Liver (tissue), 8 donors: ENCODE measurements at regions not wholly inside any gene's neighbourhood (a gene's known extent, or its start where the extent isn't known, plus 50 kb on each side); places are given as distances from the start of the nearest gene placed in this dataset.

Experiments
- DNase-seq: peaks from one replicate; pipeline ENCODE4 v3.0.0-alpha.2; 2017; ENCODE audit warnings: low spot score
- H3K27ac ChIP-seq, 2 donors: one replicate each; pipeline ENCODE4 v1.7.0; 2013; ENCODE audit warnings: inconsistent platforms in 2 of 2, low read length in 2 of 2, control low read depth in 1 of 2, low read depth in 1 of 2, mild to moderate bottlenecking in 1 of 2
- H3K27me3 ChIP-seq, 4 donors: one replicate each; pipeline versions ENCODE4 v1.6.1 to v1.7.0; 2013; ENCODE audit warnings: low read length in 3 of 4, inconsistent platforms in 1 of 4, mild to moderate bottlenecking in 1 of 4, moderate library complexity in 1 of 4; ENCODE audit not compliant: control insufficient read depth in 4 of 4, insufficient read depth in 4 of 4
- H3K36me3 ChIP-seq, 4 donors: one replicate each; pipeline versions ENCODE4 v1.6.1 to v1.7.0; 2013; ENCODE audit warnings: low read length in 3 of 4, mild to moderate bottlenecking in 3 of 4, low read depth in 1 of 4, moderate library complexity in 1 of 4; ENCODE audit not compliant: control insufficient read depth in 4 of 4, insufficient read depth in 3 of 4
- H3K4me1 ChIP-seq, 4 donors: one replicate each; pipeline versions ENCODE4 v1.6.1 to v1.7.0; 2013; ENCODE audit warnings: low read length in 3 of 4, mild to moderate bottlenecking in 3 of 4, moderate library complexity in 1 of 4; ENCODE audit not compliant: control insufficient read depth in 4 of 4, insufficient read depth in 4 of 4
- H3K4me3 ChIP-seq, 3 donors: one replicate each; pipeline versions ENCODE4 v1.6.1 to v1.7.0; 2013; ENCODE audit warnings: low read length in 3 of 3, control low read depth in 1 of 3, low read depth in 1 of 3, mild to moderate bottlenecking in 1 of 3
- H3K9ac ChIP-seq, 2 donors: one replicate each; pipeline ENCODE4 v1.7.0; 2013; ENCODE audit warnings: low read length in 2 of 2, mild to moderate bottlenecking in 2 of 2, moderate library complexity in 2 of 2, control low read depth in 1 of 2, low read depth in 1 of 2
- H3K9me3 ChIP-seq, 4 donors: one replicate each; pipeline versions ENCODE4 v1.6.1 to v1.7.0; 2013; ENCODE audit warnings: low read length in 3 of 4; ENCODE audit not compliant: control insufficient read depth in 4 of 4
- ATF3 ChIP-seq: IDR thresholded peaks from 2 replicates; pipeline ENCODE4 v1.6.1; 2016; ENCODE audit warnings: antibody characterized with exemption
- EGR1 ChIP-seq, 2 donors: IDR thresholded peaks; 2 replicates each; pipeline ENCODE4 v1.6.1; 2016 to 2018; ENCODE audit warnings: antibody characterized with exemption in 2 of 2, low read depth in 2 of 2
- FOXA1 ChIP-seq: IDR thresholded peaks from 2 replicates; pipeline ENCODE4 v1.6.1; 2016; ENCODE audit warnings: antibody characterized with exemption
- FOXA2 ChIP-seq: IDR thresholded peaks from 2 replicates; pipeline ENCODE4 v1.6.1; 2016; ENCODE audit warnings: antibody characterized with exemption
- GABPA ChIP-seq, 2 donors: IDR thresholded peaks in 1 of 2; conservative IDR thresholded peaks in 1 of 2; 2 replicates each; pipeline ENCODE4 v1.6.1; 2016; ENCODE audit warnings: antibody characterized with exemption in 2 of 2, mild to moderate bottlenecking in 1 of 2, moderate library complexity in 1 of 2
- HNF4A ChIP-seq, 2 donors: conservative IDR thresholded peaks; 2 replicates each; pipeline ENCODE4 v1.6.1; 2016; ENCODE audit warnings: antibody characterized with exemption in 2 of 2, mild to moderate bottlenecking in 2 of 2
- HNF4G ChIP-seq: IDR thresholded peaks from 2 replicates; pipeline ENCODE4 v1.6.1; 2016; ENCODE audit warnings: antibody characterized with exemption
- JUND ChIP-seq, 2 donors: IDR thresholded peaks; 2 replicates each; pipeline ENCODE4 v1.6.1; 2016; ENCODE audit warnings: antibody characterized with exemption in 2 of 2
- NR2F2 ChIP-seq: IDR thresholded peaks from 2 replicates; pipeline ENCODE4 v1.6.1; 2016; ENCODE audit warnings: antibody characterized with exemption
- RAD21 ChIP-seq, 2 donors: IDR thresholded peaks; 2 replicates each; pipeline ENCODE4 v1.6.1; 2016; ENCODE audit warnings: antibody characterized with exemption in 2 of 2, mild to moderate bottlenecking in 2 of 2
- REST ChIP-seq: IDR thresholded peaks from 2 replicates; pipeline ENCODE4 v1.6.1; 2016; ENCODE audit warnings: antibody characterized with exemption, mild to moderate bottlenecking
- RXRA ChIP-seq, 2 donors: IDR thresholded peaks; 2 replicates each; pipeline ENCODE4 v1.6.1; 2017 to 2018; ENCODE audit warnings: antibody characterized with exemption in 2 of 2, mild to moderate bottlenecking in 1 of 2
- SP1 ChIP-seq: IDR thresholded peaks from 2 replicates; pipeline ENCODE4 v1.6.1; 2018; ENCODE audit warnings: antibody characterized with exemption, mild to moderate bottlenecking
- TAF1 ChIP-seq: conservative IDR thresholded peaks from 2 replicates; pipeline ENCODE4 v1.6.1; 2016; ENCODE audit warnings: antibody characterized with exemption, mild to moderate bottlenecking
- WGBS: extraction: QIAGEN DNeasy Blood & Tissue Kit; methylation state at CpG from one replicate; pipeline ENCODE4 v1.1.7; 2013; 5-methylcytosine and 5-hydroxymethylcytosine counted together
- TF ChIP-seq, protein P1 (sequence below): IDR thresholded peaks from 2 replicates; pipeline ENCODE4 v1.6.1; 2016; ENCODE audit warnings: antibody characterized with exemption
- TF ChIP-seq, protein P2 (sequence below): IDR thresholded peaks from 2 replicates; pipeline ENCODE4 v1.6.1; 2016; ENCODE audit warnings: antibody characterized with exemption
- TF ChIP-seq, protein P3 (sequence below): fragments of 150-350 bp; IDR thresholded peaks from 2 replicates; pipeline ENCODE4 v1.5.1; 2017; ENCODE audit warnings: improper control_type of control experiment, low read depth, low read length; ENCODE audit not compliant: missing input control
- donor health status: healthy.
- donor health status: healthy.
- donor health status: healthy.
- donor health status: healthy.
- donor health status: healthy.

DNA sequence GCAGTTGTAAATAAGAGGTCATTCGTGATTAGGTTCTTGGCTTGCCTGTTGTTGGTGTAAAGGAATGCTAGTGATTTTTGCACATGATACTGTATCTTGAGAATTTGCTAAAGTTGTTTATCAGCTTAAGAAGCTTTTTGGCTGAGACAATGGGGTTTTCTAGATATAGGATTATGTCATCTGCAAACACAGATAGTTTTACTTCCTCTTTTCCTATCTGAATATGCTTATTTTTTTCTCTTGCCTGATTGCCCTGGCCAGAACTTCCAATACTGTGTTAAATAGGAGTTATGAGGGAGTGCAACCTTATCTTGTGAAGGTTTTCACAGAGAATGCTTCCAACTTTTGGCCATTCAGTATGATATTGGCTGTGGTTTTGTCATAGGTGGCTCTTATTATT, 576.1 kb upstream of the RGS18 start:
- Histone ChIP-seq H3K4me1 (no peaks in the 10 kb centered on the region), H3K36me3 (no peaks in the 10 kb centered on the region), H3K9ac (no peak overlapping the region)

DNA sequence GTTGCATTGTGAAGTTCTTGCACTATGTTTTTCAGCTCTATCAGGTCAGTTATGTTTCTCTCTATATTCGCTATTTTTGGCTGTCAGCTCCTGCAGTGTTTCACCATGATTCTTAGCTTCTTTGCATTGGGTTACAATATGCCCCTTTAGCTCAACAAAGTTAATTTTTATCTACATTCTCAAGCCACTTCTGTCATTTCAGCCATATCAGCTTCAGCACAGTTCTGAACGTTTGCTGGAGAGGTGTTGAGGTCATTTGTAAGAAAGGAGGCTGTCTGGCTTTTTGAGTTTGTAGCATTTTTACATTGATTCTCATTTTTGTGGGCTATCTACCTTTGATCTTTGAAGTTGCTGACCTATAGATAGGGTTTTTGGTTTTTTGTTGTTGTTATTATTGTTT, 573.2 kb upstream of the RGS18 start:
- Histone ChIP-seq H3K27ac (no peak overlapping the region), H3K27me3 (no peaks in the 10 kb centered on the region), H3K36me3 (no peaks in the 10 kb centered on the region), H3K9ac (no peak overlapping the region), H3K4me3 (no peak overlapping the region), H3K4me1 (no peaks in the 10 kb centered on the region), H3K9me3 (peaks cover 0 to 2% (median 0%) of the 10 kb centered on the region in 4 donors)
- WGBS, result 33% methylated on average over 2 of the region's 2 CpGs
- DNase-seq, result no peak
- TF ChIP-seq FOXA1 (no peak), HNF4G (no peak), SP1 (no peak), RXRA (IDR thresholded peaks at IDR 0.05) (no peak), REST (no peak), ATF3 (no peak), GABPA (IDR thresholded peaks at IDR 0.05 in 1 of 2, conservative IDR thresholded peaks at IDR 0.05 in 1 of 2) (no peak), RAD21 (IDR thresholded peaks at IDR 0.05) (no peak), TAF1 (no peak), JUND (IDR thresholded peaks at IDR 0.05) (no peak), HNF4A (conservative IDR thresholded peaks at IDR 0.05) (no peak), NR2F2 (no peak), EGR1 (IDR thresholded peaks at IDR 0.05; ENCODE audit: low read depth in 2 of 2) (no peak)
- TF ChIP-seq, protein P1, sequence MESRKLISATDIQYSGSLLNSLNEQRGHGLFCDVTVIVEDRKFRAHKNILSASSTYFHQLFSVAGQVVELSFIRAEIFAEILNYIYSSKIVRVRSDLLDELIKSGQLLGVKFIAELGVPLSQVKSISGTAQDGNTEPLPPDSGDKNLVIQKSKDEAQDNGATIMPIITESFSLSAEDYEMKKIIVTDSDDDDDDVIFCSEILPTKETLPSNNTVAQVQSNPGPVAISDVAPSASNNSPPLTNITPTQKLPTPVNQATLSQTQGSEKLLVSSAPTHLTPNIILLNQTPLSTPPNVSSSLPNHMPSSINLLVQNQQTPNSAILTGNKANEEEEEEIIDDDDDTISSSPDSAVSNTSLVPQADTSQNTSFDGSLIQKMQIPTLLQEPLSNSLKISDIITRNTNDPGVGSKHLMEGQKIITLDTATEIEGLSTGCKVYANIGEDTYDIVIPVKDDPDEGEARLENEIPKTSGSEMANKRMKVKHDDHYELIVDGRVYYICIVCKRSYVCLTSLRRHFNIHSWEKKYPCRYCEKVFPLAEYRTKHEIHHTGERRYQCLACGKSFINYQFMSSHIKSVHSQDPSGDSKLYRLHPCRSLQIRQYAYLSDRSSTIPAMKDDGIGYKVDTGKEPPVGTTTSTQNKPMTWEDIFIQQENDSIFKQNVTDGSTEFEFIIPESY, result no peak
- TF ChIP-seq, protein P2, sequence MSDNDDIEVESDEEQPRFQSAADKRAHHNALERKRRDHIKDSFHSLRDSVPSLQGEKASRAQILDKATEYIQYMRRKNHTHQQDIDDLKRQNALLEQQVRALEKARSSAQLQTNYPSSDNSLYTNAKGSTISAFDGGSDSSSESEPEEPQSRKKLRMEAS, result no peak

More for the DNA sequence above, 576.1 kb upstream of the RGS18 start:
- TF ChIP-seq GABPA (IDR thresholded peaks at IDR 0.05 in 1 of 2, conservative IDR thresholded peaks at IDR 0.05 in 1 of 2), result no peak
- no peak for TF ChIP-seq FOXA2
- TF ChIP-seq HNF4A (conservative IDR thresholded peaks at IDR 0.05), result no peak
- TF ChIP-seq, protein P3, sequence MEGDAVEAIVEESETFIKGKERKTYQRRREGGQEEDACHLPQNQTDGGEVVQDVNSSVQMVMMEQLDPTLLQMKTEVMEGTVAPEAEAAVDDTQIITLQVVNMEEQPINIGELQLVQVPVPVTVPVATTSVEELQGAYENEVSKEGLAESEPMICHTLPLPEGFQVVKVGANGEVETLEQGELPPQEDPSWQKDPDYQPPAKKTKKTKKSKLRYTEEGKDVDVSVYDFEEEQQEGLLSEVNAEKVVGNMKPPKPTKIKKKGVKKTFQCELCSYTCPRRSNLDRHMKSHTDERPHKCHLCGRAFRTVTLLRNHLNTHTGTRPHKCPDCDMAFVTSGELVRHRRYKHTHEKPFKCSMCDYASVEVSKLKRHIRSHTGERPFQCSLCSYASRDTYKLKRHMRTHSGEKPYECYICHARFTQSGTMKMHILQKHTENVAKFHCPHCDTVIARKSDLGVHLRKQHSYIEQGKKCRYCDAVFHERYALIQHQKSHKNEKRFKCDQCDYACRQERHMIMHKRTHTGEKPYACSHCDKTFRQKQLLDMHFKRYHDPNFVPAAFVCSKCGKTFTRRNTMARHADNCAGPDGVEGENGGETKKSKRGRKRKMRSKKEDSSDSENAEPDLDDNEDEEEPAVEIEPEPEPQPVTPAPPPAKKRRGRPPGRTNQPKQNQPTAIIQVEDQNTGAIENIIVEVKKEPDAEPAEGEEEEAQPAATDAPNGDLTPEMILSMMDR, result no peak
- no peak for TF ChIP-seq EGR1 (IDR thresholded peaks at IDR 0.05; ENCODE audit: low read depth in 2 of 2)
- TF ChIP-seq RXRA (IDR thresholded peaks at IDR 0.05), result no peak
- TF ChIP-seq, protein P1, result no peak
- TF ChIP-seq RAD21 (IDR thresholded peaks at IDR 0.05), result no peak
- no peak for TF ChIP-seq NR2F2
- no peak for TF ChIP-seq ATF3
- TF ChIP-seq HNF4G, result no peak
- TF ChIP-seq, protein P2, result no peak
- DNase-seq, result no peak
- H3K9me3 ChIP-seq, result peaks cover 0 to 2% (median 0%) of the 10 kb centered on the region in 4 donors
- no peak overlapping the region for H3K4me3 ChIP-seq
- no peak overlapping the region for H3K27ac ChIP-seq
- H3K27me3 ChIP-seq, result no peaks in the 10 kb centered on the region
- 23% methylated on average over 1 of the region's 1 CpG for WGBS
